ENCODE measurements at regions not wholly inside any gene's neighbourhood (a gene's known extent, or its start where the extent isn't known, plus 50 kb on each side); places are given as distances from the start of the nearest gene placed in this dataset.
A peak's percentile ranks its signal among the peaks of the same experiment; 100 is the strongest.

DNA sequence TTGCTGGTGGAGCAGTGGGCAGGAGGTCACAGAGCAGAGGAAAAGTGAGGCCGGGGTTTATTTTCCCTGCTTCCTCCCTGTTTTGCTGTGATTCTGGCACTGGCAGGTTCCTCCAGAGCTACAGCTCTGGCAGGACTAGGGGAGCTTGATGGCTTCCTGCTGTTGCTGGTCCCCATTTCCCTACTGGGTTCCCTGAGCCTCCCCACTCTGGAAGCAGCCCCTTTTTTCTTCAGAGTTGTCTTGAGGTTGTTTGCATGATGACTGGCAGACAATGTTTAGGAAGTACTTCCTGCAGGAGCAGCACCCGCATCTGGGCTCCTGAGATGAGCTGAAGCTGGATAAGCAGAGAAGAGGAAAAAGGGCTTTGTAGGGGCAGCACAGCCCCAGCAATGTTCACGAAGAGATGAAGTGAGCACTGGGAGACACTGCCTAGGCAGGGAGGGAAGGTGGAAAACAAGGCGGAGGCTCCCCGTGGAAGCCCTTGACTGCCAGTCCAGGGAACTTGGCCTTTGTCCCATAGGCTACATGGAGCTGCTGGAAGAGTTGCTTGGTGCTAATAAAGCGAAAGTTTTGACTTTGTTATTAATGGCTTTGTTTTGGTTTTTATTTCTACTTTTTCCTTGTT is 126.9 kb downstream of the SLC38A6 start:
- peak overlapping the region; percentile 66 for H3K27ac Mint-ChIP-seq
- no peaks in the 10 kb centered on the region for H3K36me3 Mint-ChIP-seq (ENCODE audit: low read depth)
- peaks cover 18% of the 10 kb centered on the region for H3K9me3 Mint-ChIP-seq
- peaks cover 76% of the 10 kb centered on the region for H3K4me1 Mint-ChIP-seq
- TF ChIP-seq, protein P1, sequence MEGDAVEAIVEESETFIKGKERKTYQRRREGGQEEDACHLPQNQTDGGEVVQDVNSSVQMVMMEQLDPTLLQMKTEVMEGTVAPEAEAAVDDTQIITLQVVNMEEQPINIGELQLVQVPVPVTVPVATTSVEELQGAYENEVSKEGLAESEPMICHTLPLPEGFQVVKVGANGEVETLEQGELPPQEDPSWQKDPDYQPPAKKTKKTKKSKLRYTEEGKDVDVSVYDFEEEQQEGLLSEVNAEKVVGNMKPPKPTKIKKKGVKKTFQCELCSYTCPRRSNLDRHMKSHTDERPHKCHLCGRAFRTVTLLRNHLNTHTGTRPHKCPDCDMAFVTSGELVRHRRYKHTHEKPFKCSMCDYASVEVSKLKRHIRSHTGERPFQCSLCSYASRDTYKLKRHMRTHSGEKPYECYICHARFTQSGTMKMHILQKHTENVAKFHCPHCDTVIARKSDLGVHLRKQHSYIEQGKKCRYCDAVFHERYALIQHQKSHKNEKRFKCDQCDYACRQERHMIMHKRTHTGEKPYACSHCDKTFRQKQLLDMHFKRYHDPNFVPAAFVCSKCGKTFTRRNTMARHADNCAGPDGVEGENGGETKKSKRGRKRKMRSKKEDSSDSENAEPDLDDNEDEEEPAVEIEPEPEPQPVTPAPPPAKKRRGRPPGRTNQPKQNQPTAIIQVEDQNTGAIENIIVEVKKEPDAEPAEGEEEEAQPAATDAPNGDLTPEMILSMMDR (IDR thresholded peaks at IDR 0.05) = no peak
- DNase-seq = no peak
- H3K27me3 Mint-ChIP-seq (ENCODE audit: low read depth, poor library complexity) = peaks cover 4% of the 10 kb centered on the region
- H3K4me3 Mint-ChIP-seq = no peak overlapping the region

DNA sequence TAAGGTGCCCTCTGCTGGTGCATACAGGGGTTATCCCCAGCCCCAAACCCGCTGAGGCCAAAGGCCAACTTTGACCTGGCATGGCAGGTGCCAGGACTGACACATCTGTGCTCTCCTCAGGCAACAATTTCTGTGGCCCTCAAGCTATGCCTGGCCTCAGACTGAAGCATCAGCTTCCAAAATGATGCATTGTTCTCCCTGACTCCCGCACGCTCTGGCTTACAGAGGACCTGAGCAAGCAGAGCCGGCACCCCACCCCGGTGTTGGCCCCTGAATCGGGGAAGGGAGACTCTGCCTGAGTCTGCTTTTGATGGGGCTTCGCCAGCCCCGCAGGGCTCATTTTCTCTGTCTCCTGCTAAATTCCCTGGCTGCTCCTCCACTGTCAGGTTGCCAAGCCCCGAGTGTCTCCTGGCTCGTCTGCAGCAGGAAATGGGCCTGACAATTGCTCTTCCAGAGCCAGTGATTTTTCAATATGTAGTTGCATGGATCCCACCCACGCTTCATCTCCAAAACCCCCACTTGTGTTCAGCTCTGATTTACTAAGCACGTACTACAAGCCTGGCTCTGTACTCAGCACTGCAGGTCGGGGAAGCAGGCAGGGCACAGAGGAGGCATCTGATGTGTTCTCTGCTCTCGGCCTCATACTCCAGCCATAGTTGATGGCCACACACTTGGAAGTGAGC is 126.1 kb downstream of the SLC38A6 start:
- no peak for DNase-seq
- Mint-ChIP-seq H3K4me1 (peaks cover 80% of the 10 kb centered on the region), H3K27ac (no peak overlapping the region), H3K36me3 (ENCODE audit: low read depth) (no peaks in the 10 kb centered on the region), H3K27me3 (ENCODE audit: low read depth, poor library complexity) (peaks cover 4% of the 10 kb centered on the region), H3K9me3 (peaks cover 10% of the 10 kb centered on the region), H3K4me3 (no peak overlapping the region)
- TF ChIP-seq, protein P1 (IDR thresholded peaks at IDR 0.05) = no peak

DNA sequence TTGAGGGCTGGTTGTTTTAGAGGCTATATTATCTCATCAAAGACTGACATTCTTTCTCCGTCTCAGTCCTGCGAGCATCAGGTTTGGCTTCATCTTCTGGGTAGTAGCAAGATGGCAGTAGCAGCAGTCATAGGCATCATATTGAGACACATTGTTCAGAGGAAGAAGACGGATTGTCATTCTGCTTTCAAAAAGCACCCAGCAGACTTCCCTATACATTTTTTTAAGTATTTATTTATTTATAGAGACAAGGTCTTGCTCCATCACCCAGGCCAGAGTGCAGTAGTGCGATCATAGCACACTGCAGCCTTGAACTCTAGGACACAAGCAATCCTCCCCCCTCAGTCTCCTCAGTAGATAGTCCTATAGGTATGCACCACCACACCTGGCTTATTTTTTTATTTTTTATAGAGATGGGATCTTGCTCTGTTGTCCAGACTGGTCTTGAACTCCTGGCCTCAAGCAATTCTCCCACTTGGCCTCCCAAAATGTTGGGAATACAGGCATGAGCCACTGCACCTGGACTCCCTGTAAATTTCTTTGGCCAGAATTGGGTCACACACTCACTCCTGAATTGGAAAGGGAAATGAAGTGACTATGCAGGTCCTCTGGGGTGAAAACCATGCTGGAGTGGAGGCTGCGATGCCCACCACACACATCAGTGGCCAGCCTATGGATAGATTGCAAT is 125.4 kb downstream of the SLC38A6 start:
- Mint-ChIP-seq H3K36me3 (ENCODE audit: low read depth) (no peaks in the 10 kb centered on the region), H3K27me3 (ENCODE audit: low read depth, poor library complexity) (peaks cover 4% of the 10 kb centered on the region), H3K4me3 (no peak overlapping the region), H3K9me3 (peaks cover 5% of the 10 kb centered on the region), H3K27ac (no peak overlapping the region), H3K4me1 (peaks cover 81% of the 10 kb centered on the region)
- DNase-seq = no peak
- TF ChIP-seq, protein P1 (IDR thresholded peaks at IDR 0.05) = no peak

DNA sequence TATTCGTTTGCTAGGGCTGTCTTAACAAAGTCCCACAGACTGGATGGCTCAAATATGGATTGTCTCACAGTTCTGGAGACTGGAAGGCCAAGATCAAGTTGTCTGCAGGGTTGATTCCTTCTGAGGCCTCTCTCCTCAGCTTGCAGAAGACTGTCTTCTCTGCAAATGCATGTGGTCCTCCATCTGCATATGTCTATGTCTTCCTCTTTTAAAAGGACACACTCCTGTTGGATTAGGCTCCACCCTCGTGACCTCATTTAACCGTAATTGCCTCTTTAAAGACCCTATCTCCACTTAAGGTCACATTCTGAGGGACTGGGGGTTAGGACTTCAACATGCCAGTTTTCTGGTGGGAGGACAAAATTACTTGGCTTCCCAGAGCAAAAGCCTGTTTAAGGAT is 123.3 kb downstream of the SLC38A6 start:
- H3K4me1 Mint-ChIP-seq = peaks cover 75% of the 10 kb centered on the region
- DNase-seq = no peak
- peak overlapping the region; percentile 98 for H3K27ac Mint-ChIP-seq
- H3K36me3 Mint-ChIP-seq (ENCODE audit: low read depth) = peaks cover 7% of the 10 kb centered on the region
- peaks cover 10% of the 10 kb centered on the region for H3K9me3 Mint-ChIP-seq
- peaks cover 4% of the 10 kb centered on the region for H3K27me3 Mint-ChIP-seq (ENCODE audit: low read depth, poor library complexity)
- H3K4me3 Mint-ChIP-seq = no peak overlapping the region
- TF ChIP-seq, protein P1 (IDR thresholded peaks at IDR 0.05) = no peak

DNA sequence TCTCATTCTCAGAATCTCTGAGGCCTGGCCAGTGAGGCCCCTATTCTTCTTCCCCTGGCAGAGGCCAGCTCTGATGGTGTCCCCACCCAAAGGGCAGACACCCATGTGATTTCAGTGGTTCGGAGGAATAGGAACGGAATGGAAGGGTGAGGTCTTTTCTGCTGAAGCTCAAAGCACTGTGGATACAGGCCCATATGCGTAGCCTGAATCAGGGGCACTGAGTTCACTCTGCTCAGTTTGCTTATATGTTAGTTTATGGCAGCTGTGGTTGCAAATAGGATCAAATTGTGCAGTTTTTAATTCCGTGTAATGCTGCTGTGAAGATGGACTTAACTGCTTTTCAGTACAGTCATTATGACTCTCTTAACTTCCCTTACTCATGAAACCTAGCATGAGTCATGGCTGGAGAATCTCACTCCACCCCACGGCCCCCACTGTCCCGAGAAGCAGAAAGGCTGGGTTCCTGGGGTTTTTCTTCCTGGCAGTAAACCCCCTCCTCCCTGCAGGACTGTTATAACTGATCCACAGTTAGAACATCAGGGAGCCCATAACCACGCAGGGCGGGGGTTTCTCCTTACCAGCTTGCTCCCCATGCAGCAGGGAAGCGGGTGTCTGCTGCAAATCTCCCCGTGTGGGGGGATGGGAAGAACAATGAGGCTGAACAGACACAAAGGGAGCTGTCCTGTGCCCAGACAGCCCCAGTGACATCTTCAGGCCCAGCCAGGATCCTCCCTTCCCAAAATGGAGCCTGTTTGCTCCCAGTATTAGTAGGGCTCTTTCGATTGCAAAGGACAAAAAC is 122.7 kb downstream of the SLC38A6 start:
- peak; percentile 14 for DNase-seq
- no peak overlapping the region for H3K4me3 Mint-ChIP-seq

More for the DNA sequence above, 122.7 kb downstream of the SLC38A6 start:
- Mint-ChIP-seq H3K36me3 (ENCODE audit: low read depth) (peaks cover 13% of the 10 kb centered on the region), H3K9me3 (peaks cover 17% of the 10 kb centered on the region), H3K27ac (peak overlapping the region; percentile 98), H3K27me3 (ENCODE audit: low read depth, poor library complexity) (no peaks in the 10 kb centered on the region), H3K4me1 (peaks cover 69% of the 10 kb centered on the region)
- TF ChIP-seq, protein P1 (IDR thresholded peaks at IDR 0.05) = no peak

Data from nephron progenitor cell (in vitro differentiated cells).